Psoas muscle (tissue), 7 donors: ENCODE measurements at regions not wholly inside any gene's neighbourhood (a gene's known extent, or its start where the extent isn't known, plus 50 kb on each side); places are given as distances from the start of the nearest gene placed in this dataset.

Source experiments
- ATAC-seq, 4 donors: fragments of 200-7000 bp; cut with Tn5 transposase; one replicate each; pipeline ENCODE4 v1.9.1; 2020; ENCODE audit warnings: moderate library complexity in 3 of 4, mild to moderate bottlenecking in 2 of 4
- DNase-seq, 2 donors: peaks; one replicate each; pipeline ENCODE4 v3.0.0-alpha.2; 2020
- H3K27ac ChIP-seq: fragments of 200-600 bp; one replicate; pipeline ENCODE4 v1.8.0; 2022
- H3K27me3 ChIP-seq, 3 donors: fragments of 200-600 bp in 1 of 3; one replicate each; pipeline versions ENCODE4 v1.6.1 to v1.8.0; 2013 to 2022; ENCODE audit warnings: low read length in 2 of 3, mild to moderate bottlenecking in 2 of 3, moderate library complexity in 1 of 3; ENCODE audit not compliant: insufficient read depth in 3 of 3
- H3K36me3 ChIP-seq, 2 donors: fragments of 200-600 bp in 1 of 2; one replicate each; pipeline versions ENCODE4 v1.6.1 to v1.8.0; 2013 to 2022; ENCODE audit warnings: low read depth in 1 of 2, mild to moderate bottlenecking in 1 of 2, moderate library complexity in 1 of 2; ENCODE audit not compliant: insufficient read depth in 1 of 2
- H3K4me1 ChIP-seq: fragments of 200-600 bp; one replicate; pipeline ENCODE4 v1.8.0; 2022
- H3K4me3 ChIP-seq: fragments of 200-600 bp; one replicate; pipeline ENCODE4 v1.8.0; 2022; ENCODE audit warnings: mild to moderate bottlenecking
- H3K9me3 ChIP-seq: fragments of 200-600 bp; one replicate; pipeline ENCODE4 v1.8.0; 2022
- CTCF ChIP-seq: fragments of 200-600 bp; IDR thresholded peaks from one replicate; pipeline ENCODE4 v1.8.0; 2022; ENCODE audit warnings: antibody characterized with exemption
- WGBS, 3 donors: extraction: QIAGEN DNeasy Blood & Tissue Kit; methylation state at CpG; one replicate each; pipeline versions ENCODE4 v1.1.6 to v1.1.7; 2013; 5-methylcytosine and 5-hydroxymethylcytosine counted together
- intact Hi-C, 2 donors: fragments of 100-400 bp; cut with DNase I; formaldehyde crosslinking; loops; one replicate each; pipeline versions ENCODE4 v1.11.0 to v1.14.2; 2022
- donor health status: healthy with polysubstance abuse.
- donor health status: DM: no; HTN: no; CAD: no; lungs with moderate emphysema.
- donor health status: Bipolar disorder and iron deficiency.
- donor health status: healthy.
- donor health status: DM: yes; HTN: yes; CAD: no.
- donor health status: DM: no; HTN: no; CAD: no.
- donor health status: DM: yes; HTN: yes; CAD: no.

GRCh38 chr15:36434177-36434576 lies 145.2 kb upstream of the CDIN1 start:
- H3K4me3 ChIP-seq: no peak overlapping the region
- no peaks in the 10 kb centered on the region for H3K9me3 ChIP-seq
- no peak for TF ChIP-seq CTCF
- no peaks in the 10 kb centered on the region for H3K36me3 ChIP-seq
- H3K4me1 ChIP-seq: no peaks in the 10 kb centered on the region
- H3K27me3 ChIP-seq: no peaks in the 10 kb centered on the region
- ATAC-seq: no peak
- no peak overlapping the region for H3K27ac ChIP-seq
- DNase-seq: no peak
- intact Hi-C loops: no loop called here

GRCh38 chr15:36438499-36438898 lies 140.9 kb upstream of the CDIN1 start:
- no peaks in the 10 kb centered on the region for H3K4me1 ChIP-seq
- H3K27me3 ChIP-seq: no peaks in the 10 kb centered on the region
- WGBS, 3 donors: 62 to 70% (median 68%) methylated on average over 3 of the region's 3 CpGs

GRCh38 chr15:36447373-36447772 lies 132.1 kb upstream of the CDIN1 start:
- no peak overlapping the region for H3K4me3 ChIP-seq
- no peak for TF ChIP-seq CTCF
- H3K4me1 ChIP-seq: no peaks in the 10 kb centered on the region
- no peak for ATAC-seq
- no peak for DNase-seq
- H3K36me3 ChIP-seq: no peaks in the 10 kb centered on the region
- WGBS, 3 donors: 82 to 87% (median 83%) methylated on average over 2 of the region's 2 CpGs
- intact Hi-C loops: no loop called here
- no peaks in the 10 kb centered on the region for H3K27me3 ChIP-seq
- no peaks in the 10 kb centered on the region for H3K9me3 ChIP-seq
- no peak overlapping the region for H3K27ac ChIP-seq

More at GRCh38 chr15:36438499-36438898, 140.9 kb upstream of the CDIN1 start:
- DNase-seq (no peak), ATAC-seq (no peak)
- H3K4me3 ChIP-seq: no peak overlapping the region
- intact Hi-C loops: no loop called here
- no peak overlapping the region for H3K27ac ChIP-seq
- TF ChIP-seq CTCF: no peak
- H3K9me3 ChIP-seq: no peaks in the 10 kb centered on the region
- no peaks in the 10 kb centered on the region for H3K36me3 ChIP-seq

- ATAC-seq (no peak), DNase-seq (no peak)
- TF ChIP-seq CTCF: no peak
- H3K9me3 ChIP-seq: no peaks in the 10 kb centered on the region
- no peak overlapping the region for H3K27ac ChIP-seq
- intact Hi-C loops: no loop called here
- H3K36me3 ChIP-seq: no peaks in the 10 kb centered on the region
- H3K27me3 ChIP-seq: no peaks in the 10 kb centered on the region
- no peaks in the 10 kb centered on the region for H3K4me1 ChIP-seq
- H3K4me3 ChIP-seq: no peak overlapping the region
Observed at GRCh38 chr15:36448418-36448817, 131.0 kb upstream of the CDIN1 start.

GRCh38 chr15:36449084-36449661 lies 130.3 kb upstream of the CDIN1 start:
- H3K27ac ChIP-seq: no peak overlapping the region
- H3K4me3 ChIP-seq: no peak overlapping the region
- ATAC-seq: no peak
- no peaks in the 10 kb centered on the region for H3K27me3 ChIP-seq
- no peaks in the 10 kb centered on the region for H3K9me3 ChIP-seq
- no peaks in the 10 kb centered on the region for H3K36me3 ChIP-seq
- intact Hi-C loops: no loop called here
- 48 to 51% (median 49%) methylated on average over 5 of the region's 5 CpGs for WGBS, 3 donors
- H3K4me1 ChIP-seq: no peaks in the 10 kb centered on the region
- DNase-seq: no peak
- no peak for TF ChIP-seq CTCF
